Ovary (tissue), 7 donors: ENCODE measurements at regions not wholly inside any gene's neighbourhood (a gene's known extent, or its start where the extent isn't known, plus 50 kb on each side); places are given as distances from the start of the nearest gene placed in this dataset.

Source experiments
- DNase-seq, 5 donors: peaks; one replicate each; pipeline ENCODE4 v3.0.0-alpha.2; 2019 to 2020
- H3K27ac ChIP-seq, 2 donors: fragments of 200-600 bp; one replicate each; pipeline versions ENCODE4 v1.5.1 to v1.8.0; 2019 to 2022
- H3K27me3 ChIP-seq: fragments of 200-600 bp; one replicate; pipeline ENCODE4 v1.8.0; 2022
- H3K36me3 ChIP-seq: fragments of 200-600 bp; sonication (generic); one replicate; pipeline ENCODE4 v1.5.1; 2019
- H3K4me1 ChIP-seq: one replicate; pipeline ENCODE4 v1.8.1; 2013; ENCODE audit warnings: mild to moderate bottlenecking, moderate library complexity; ENCODE audit not compliant: insufficient read depth
- H3K4me3 ChIP-seq: fragments of 200-600 bp; sonication (generic); one replicate; pipeline ENCODE4 v1.5.1; 2017
- H3K9me3 ChIP-seq, 2 donors: fragments of 200-600 bp in 1 of 2; sonication (generic) in 1 of 2; one replicate each; pipeline versions ENCODE4 v1.5.1 to v1.8.1; 2013 to 2019; ENCODE audit warnings: mild to moderate bottlenecking in 1 of 2, moderate library complexity in 1 of 2
- CTCF ChIP-seq, 3 donors: fragments of 450-650 bp in 2 of 3; fragments of 200-600 bp in 1 of 3; IDR thresholded peaks; one replicate each; pipeline versions ENCODE4 v1.5.1 to v1.8.0; 2016 to 2022; ENCODE audit warnings: antibody characterized with exemption in 3 of 3, mild to moderate bottlenecking in 1 of 3
- EP300 ChIP-seq: sonication (generic); formaldehyde crosslinking; IDR thresholded peaks from one replicate; pipeline ENCODE4 v1.6.1; 2017; ENCODE audit warnings: antibody characterized with exemption
- POLR2A ChIP-seq: fragments of 450-650 bp; IDR thresholded peaks from one replicate; pipeline ENCODE4 v1.6.1; 2017; ENCODE audit warnings: antibody characterized with exemption, mild to moderate bottlenecking, moderate library complexity
- WGBS, 3 donors: extraction: QIAGEN DNeasy Blood & Tissue Kit in 1 of 3; methylation state at CpG; one replicate each; pipeline versions ENCODE4 v1.1.5 to v1.1.7; 2013 to 2017; 5-methylcytosine and 5-hydroxymethylcytosine counted together
- intact Hi-C, 4 donors: fragments of 100-400 bp; cut with DNase I; formaldehyde crosslinking; loops; one replicate each; pipeline versions ENCODE4 v1.11.0 to v1.15.1; 2022 to 2023
- donor health status: DM: no; HTN: no; CAD: no; lungs with moderate emphysema.
- donor health status: DM: no; HTN: no; CAD: no.
- donor health status: Bipolar disorder and iron deficiency.
- donor health status: DM: no; HTN: no; CAD: no.
- donor health status: DM: yes; HTN: yes; CAD: no.

GRCh38 chr2:208820014-208820688, 413.6 kb downstream of the PTH2R start:
- no peaks in the 10 kb centered on the region for H3K4me1 ChIP-seq
- no peak for TF ChIP-seq CTCF (IDR thresholded peaks at IDR 0.05)
- TF ChIP-seq POLR2A = no peak
- no peak for TF ChIP-seq EP300
- no peak overlapping the region for H3K27ac ChIP-seq
- no peaks in the 10 kb centered on the region for H3K36me3 ChIP-seq
- 57 to 74% (median 59%) methylated on average over 1 of the region's 1 CpG for WGBS, 3 donors
- no peaks in the 10 kb centered on the region for H3K27me3 ChIP-seq
- DNase-seq = no peak
- intact Hi-C loops = no loop called here
- H3K9me3 ChIP-seq = no peaks in the 10 kb centered on the region
- no peak overlapping the region for H3K4me3 ChIP-seq

- Histone ChIP-seq H3K9me3 (no peaks in the 10 kb centered on the region), H3K4me3 (no peak overlapping the region), H3K4me1 (no peaks in the 10 kb centered on the region), H3K27me3 (no peaks in the 10 kb centered on the region), H3K27ac (no peak overlapping the region), H3K36me3 (no peaks in the 10 kb centered on the region)
- intact Hi-C loops = no loop called here
- WGBS, 3 donors = 30 to 34% (median 32%) methylated on average over 3 of the region's 3 CpGs
- TF ChIP-seq EP300 = no peak
- TF ChIP-seq POLR2A = no peak
- TF ChIP-seq CTCF (IDR thresholded peaks at IDR 0.05) = no peak
- DNase-seq = no peak
Observed at GRCh38 chr2:208827109-208827508, 420.5 kb downstream of the PTH2R start.

- Histone ChIP-seq H3K27me3 (no peaks in the 10 kb centered on the region), H3K4me3 (no peak overlapping the region), H3K36me3 (no peaks in the 10 kb centered on the region), H3K4me1 (no peaks in the 10 kb centered on the region), H3K9me3 (no peaks in the 10 kb centered on the region), H3K27ac (no peak overlapping the region)
- TF ChIP-seq EP300 (no peak), POLR2A (no peak), CTCF (IDR thresholded peaks at IDR 0.05) (no peak)
- no peak for DNase-seq
- intact Hi-C loops = loop anchor here in 1 of 4 donors (2.0 kb wide), 1 partner anchor 39 kb away; no protein-coding TSS in a partner anchor
- WGBS, 3 donors = 19 to 34% (median 25%) methylated on average over 4 of the region's 4 CpGs
Observed at GRCh38 chr2:208827549-208828221, 421.1 kb downstream of the PTH2R start.

GRCh38 chr2:208830203-208830602, 423.6 kb downstream of the PTH2R start:
- DNase-seq = no peak
- intact Hi-C loops = no loop called here
- 72 to 77% (median 74%) methylated on average over 3 of the region's 3 CpGs for WGBS, 3 donors
- Histone ChIP-seq H3K27ac (no peak overlapping the region), H3K4me1 (no peaks in the 10 kb centered on the region), H3K36me3 (no peaks in the 10 kb centered on the region), H3K4me3 (no peak overlapping the region), H3K27me3 (no peaks in the 10 kb centered on the region), H3K9me3 (no peaks in the 10 kb centered on the region)
- TF ChIP-seq POLR2A = no peak

DNA sequence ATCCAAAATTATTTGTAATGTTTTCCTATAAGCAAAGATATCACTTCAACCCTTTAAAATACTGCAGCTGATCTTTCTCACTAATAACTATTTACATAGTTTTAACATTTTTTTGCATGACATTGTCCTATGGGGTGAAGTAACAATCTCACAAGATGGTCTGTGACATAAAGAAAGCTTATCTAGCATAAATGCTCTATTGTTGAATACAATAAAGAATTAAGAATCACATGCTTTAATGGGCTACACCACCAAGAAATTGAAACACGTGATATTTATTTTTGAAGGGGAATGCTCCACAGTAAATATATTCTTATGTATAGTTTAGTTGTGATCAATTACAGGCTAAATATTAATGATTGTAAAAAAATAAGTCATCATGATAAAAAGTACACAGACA, 441.1 kb downstream of the PTH2R start:
- H3K27ac ChIP-seq = no peak overlapping the region
- no peaks in the 10 kb centered on the region for H3K27me3 ChIP-seq
- intact Hi-C loops = no loop called here

More for the DNA sequence above, 441.1 kb downstream of the PTH2R start:
- no peaks in the 10 kb centered on the region for H3K9me3 ChIP-seq
- H3K4me3 ChIP-seq = no peak overlapping the region
- no peaks in the 10 kb centered on the region for H3K36me3 ChIP-seq
- no peak for TF ChIP-seq POLR2A
- TF ChIP-seq CTCF (IDR thresholded peaks at IDR 0.05) = no peak
- no peak for TF ChIP-seq EP300
- no peak for DNase-seq
- 61 to 81% (median 69%) methylated on average over 1 of the region's 1 CpG for WGBS, 3 donors
- H3K4me1 ChIP-seq = no peaks in the 10 kb centered on the region
